Coronary artery (tissue), 2 donors: ENCODE measurements at regions not wholly inside any gene's neighbourhood (a gene's known extent, or its start where the extent isn't known, plus 50 kb on each side); places are given as distances from the start of the nearest gene placed in this dataset.

Experiments
- DNase-seq: peaks from one replicate; pipeline ENCODE4 v3.0.0-alpha.2; 2017; ENCODE audit warnings: low spot score
- H3K27ac ChIP-seq, 2 donors: fragments of 200-600 bp; sonication (generic); one replicate each; pipeline ENCODE4 v1.5.1; 2016 to 2019
- H3K4me3 ChIP-seq: fragments of 200-600 bp; sonication (generic); 2 replicates; pipeline ENCODE4 v1.5.1; 2016; ENCODE audit warnings: mild to moderate bottlenecking, moderate library complexity
- TF ChIP-seq, protein P1 (sequence below): fragments of 200-600 bp; sonication (generic); IDR thresholded peaks from one replicate; pipeline ENCODE4 v1.5.1; 2019; ENCODE audit warnings: antibody characterized with exemption

DNA sequence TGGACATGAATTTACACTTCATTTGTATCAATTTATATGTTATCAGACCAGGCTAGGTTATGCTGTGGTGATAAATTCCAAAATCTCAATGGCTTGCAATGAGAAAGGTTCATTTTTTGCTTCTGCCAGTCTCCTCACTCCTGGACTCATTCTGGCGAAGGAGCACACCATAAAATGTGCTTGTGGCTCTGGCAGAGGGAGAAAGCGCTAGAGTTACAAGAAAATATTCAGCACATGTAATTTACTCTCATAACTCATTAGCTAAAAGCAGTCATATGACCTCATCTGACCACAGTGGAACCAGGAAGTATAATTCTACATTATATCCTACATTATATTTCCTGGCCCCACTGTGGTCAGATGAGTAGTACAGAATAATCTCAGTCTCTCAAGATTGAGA, 193.8 kb downstream of the BCHE start:
- H3K4me3 ChIP-seq, result no peak overlapping the region
- TF ChIP-seq, protein P1, sequence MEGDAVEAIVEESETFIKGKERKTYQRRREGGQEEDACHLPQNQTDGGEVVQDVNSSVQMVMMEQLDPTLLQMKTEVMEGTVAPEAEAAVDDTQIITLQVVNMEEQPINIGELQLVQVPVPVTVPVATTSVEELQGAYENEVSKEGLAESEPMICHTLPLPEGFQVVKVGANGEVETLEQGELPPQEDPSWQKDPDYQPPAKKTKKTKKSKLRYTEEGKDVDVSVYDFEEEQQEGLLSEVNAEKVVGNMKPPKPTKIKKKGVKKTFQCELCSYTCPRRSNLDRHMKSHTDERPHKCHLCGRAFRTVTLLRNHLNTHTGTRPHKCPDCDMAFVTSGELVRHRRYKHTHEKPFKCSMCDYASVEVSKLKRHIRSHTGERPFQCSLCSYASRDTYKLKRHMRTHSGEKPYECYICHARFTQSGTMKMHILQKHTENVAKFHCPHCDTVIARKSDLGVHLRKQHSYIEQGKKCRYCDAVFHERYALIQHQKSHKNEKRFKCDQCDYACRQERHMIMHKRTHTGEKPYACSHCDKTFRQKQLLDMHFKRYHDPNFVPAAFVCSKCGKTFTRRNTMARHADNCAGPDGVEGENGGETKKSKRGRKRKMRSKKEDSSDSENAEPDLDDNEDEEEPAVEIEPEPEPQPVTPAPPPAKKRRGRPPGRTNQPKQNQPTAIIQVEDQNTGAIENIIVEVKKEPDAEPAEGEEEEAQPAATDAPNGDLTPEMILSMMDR, result no peak
- H3K27ac ChIP-seq, result peak overlapping the region in 1 of 2 donors; percentile 29
- DNase-seq, result no peak

DNA sequence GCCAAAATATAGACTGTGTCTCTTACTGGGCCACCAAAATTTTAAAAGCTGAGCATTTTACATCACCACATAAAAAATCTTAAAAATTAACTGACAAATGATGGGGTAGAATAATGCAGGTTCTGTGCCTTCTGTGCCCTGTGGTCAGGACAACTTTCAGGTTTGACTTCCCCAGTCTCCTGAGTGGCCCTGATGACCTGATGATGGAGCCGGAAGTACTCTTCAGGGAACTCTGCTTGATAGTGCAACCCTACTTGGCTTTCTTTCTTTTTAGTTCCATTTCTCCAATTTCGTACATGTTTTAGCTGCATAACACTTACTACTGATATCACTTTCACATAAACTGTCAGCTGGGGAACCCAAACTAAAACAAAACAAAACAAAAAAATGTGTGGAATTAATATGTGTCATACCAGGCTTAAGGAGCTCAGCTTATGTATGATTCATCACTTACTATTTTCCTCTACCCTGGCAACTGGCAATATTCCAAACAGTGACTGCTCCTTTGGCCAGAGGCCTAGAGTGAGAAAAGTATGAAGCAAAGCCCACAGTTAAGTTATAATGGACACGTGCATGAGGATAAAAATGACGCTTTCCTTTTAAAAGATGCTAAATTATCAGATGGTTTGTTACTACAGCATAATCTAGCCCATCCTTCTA, 194.3 kb downstream of the BCHE start:
- Histone ChIP-seq H3K4me3 (peak overlapping the region; percentile 13), H3K27ac (peak overlapping the region in 1 of 2 donors; percentile 29)
- TF ChIP-seq, protein P1, result no peak
- DNase-seq, result no peak

DNA sequence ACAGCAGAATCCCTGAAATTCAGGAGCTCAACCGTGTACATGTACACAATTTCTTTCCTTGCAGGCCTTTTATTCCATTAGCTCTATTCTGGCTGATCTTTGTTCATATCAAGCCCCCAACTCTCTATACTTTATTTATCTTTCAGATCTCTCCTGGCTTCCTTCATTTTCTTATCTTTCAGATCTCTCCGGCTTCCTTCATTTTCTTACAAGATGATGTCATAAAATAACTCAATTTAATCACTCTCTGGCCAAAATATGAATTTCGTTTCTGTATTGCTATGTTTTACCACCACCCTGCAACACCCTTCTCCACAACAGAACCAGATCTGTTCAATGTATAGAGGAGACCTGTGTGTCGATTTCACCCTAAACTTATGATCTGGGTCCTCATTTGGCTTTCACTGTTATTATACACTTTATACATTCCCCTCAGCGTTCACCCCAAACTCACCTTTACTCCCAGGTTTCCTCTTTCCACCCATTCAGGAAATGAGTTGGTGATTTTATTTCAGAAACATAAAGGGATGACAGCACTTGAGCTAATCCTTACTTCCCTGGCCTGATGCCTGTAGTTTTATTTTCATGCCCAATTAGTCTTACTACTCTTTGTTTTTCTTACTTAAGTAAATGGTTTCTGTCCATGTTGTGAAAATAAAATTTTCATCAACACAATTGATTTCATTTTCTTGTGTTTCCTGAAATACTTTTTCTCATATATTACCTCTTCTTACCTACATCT, 195.5 kb downstream of the BCHE start:
- Histone ChIP-seq H3K4me3 (no peak overlapping the region), H3K27ac (no peak overlapping the region)
- TF ChIP-seq, protein P1, result no peak
- no peak for DNase-seq

DNA sequence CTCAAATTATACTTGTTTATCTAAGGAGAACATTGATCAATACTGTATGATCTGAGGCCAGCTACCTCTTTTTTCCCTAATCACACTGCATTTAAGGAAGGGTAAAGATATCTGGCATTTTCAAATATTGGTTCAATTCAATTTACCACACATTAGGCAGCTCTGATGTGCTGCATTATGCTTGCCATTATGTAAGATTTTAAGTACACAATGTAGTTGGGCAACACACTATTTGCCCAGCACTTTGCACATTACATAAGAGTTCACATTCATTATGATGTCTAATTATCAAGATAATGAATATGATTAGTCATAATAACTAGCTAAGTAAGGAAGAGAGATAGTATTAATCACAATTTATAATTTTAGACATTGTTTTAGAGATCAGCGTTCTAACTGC, 196.3 kb downstream of the BCHE start:
- Histone ChIP-seq H3K4me3 (no peak overlapping the region), H3K27ac (no peak overlapping the region)
- TF ChIP-seq, protein P1, result no peak
- no peak for DNase-seq

DNA sequence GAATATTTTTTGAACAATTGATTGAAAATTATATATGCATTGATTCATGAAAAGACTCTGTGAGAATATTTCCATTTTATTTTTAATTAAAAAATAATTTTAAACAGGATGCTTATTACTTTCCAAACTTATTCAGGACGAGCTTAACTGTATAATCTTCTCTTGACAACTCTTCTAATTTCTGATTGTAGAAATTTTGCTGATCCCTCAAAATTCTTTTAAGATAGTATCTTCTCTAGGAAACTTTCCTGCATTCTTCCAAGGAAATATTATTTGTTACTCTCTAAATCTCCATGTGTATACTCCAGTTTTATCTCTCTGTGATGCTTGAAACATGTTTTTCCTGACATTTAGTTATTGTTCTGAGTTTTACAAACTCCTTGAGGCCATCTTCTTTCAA, 197.2 kb downstream of the BCHE start:
- Histone ChIP-seq H3K27ac (no peak overlapping the region), H3K4me3 (no peak overlapping the region)
- TF ChIP-seq, protein P1, result no peak
- DNase-seq, result no peak

DNA sequence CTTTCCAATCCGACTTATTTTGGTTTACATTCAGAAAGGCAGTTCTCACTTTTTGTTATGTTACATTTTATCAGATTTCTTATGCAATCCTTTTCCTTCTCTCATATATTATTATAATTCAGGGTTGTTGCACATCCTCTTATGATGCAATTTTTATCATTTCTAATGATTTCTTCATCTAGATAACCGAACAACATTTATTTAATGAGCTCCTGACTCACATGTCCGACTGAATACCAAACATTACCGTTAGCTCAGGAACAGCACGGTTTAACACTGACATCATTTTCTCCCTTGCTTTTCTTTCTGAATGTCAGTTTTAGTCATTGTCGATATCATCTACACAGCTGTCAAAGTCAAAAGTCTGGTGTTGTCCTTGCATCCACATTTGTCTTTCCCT, 199.2 kb downstream of the BCHE start:
- no peak overlapping the region for H3K27ac ChIP-seq
- no peak for DNase-seq
- no peak overlapping the region for H3K4me3 ChIP-seq
- TF ChIP-seq, protein P1, result no peak

DNA sequence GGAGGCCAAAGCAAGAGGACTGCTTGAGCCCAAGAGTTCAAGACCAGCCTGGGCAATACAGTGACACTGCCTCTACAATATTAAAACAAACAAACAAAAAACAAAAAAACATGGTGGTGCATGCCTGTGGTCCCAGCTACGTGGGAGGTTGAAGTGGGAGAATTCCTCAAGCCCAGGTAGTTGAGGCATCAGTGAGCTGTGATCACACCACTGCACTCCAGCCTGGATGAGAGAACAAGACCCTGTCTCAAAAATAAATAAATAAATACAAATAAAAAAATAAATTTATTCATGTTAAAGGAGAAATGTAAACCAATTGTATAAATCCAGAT, 200.6 kb downstream of the BCHE start:
- TF ChIP-seq, protein P1, result no peak
- no peak overlapping the region for H3K27ac ChIP-seq
- DNase-seq, result no peak
- H3K4me3 ChIP-seq, result no peak overlapping the region
